SKM-1 (cell line): ENCODE measurements at regions not wholly inside any gene's neighbourhood (a gene's known extent, or its start where the extent isn't known, plus 50 kb on each side); places are given as distances from the start of the nearest gene placed in this dataset.
"Not testable (repeated sequence)": the region's sequence is repeated elsewhere in the genome, so short reads cannot be mapped to it uniquely, and the experiment has no call there.

Experiments
- DNase-seq: peaks from one replicate; lab custom pipeline; 2025; ENCODE audit not compliant: unreplicated experiment; lab: John Stamatoyannopoulos, UW

DNA sequence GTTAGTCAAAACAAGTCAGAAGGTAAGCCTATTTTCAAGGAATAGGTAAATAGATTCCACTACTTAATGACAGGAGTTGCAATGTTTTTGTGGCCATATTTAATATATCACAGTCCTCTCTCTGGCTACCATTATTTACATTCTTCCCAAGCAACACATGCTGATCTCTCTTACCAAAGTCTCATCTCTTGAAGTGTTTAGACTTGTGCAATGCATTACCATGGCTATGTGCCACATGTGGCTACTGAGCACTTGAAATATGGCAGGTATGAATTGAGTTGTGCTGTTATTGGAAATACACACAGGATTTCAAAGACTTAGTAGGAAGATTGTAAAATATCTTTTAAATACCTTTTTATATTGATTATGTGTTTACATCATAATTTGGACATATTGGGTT, 262.4 kb upstream of the PDE3A start:
- no peak for DNase-seq

GRCh38 chr12:20109676-20110075, 258.7 kb upstream of the PDE3A start:
- DNase-seq = no peak

- DNase-seq = not testable (repeated sequence)
These were observed 253.0 kb upstream of the PDE3A start for GRCh38 chr12:20115371-20115770.

- no peak for DNase-seq
These were observed 248.5 kb upstream of the PDE3A start for GRCh38 chr12:20119596-20120402.

- no peak for DNase-seq
These were observed 248.0 kb upstream of the PDE3A start for GRCh38 chr12:20120403-20120725.

DNA sequence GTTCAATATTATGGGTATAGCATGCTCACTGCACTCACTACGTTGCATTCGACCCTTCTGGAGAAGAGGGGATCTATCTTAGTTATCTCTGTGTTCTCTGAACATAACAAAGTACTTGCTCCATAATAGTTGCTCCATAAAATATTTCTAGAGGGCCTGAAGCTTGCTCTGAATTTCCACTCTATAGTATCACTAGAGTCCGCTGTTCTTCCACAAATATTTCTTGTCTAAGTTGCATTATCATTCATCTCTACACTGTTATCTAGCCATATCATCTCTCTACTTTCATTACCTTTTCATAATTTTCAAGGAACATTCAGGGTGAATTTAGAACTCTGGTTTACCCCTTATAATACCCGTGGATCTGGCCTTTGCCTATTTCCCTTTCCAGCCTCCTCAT, 246.1 kb upstream of the PDE3A start:
- no peak for DNase-seq

- no peak for DNase-seq
These were observed 244.9 kb upstream of the PDE3A start for GRCh38 chr12:20123465-20123864.

- DNase-seq = no peak
These were observed 243.0 kb upstream of the PDE3A start for GRCh38 chr12:20125276-20125798.

DNA sequence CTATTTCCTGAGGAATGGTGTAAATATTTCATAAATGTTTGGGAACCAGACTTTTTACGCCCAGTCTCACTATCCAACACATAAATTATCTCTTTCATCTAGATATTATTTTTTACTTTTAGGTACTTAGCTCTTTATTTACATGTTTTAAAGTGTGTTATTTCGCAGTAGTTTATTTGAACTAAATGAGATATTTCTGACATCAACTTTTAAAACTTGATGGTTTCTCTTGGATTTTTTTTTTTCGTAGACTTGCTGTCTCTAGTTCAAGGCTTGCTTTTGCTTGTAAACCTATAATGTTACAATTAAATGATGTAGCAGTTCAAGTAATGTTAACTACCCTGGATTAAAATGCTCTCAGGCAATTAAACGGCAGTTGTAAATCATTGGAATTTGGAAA, 241.7 kb upstream of the PDE3A start:
- DNase-seq = no peak

- no peak for DNase-seq
These were observed 240.9 kb upstream of the PDE3A start for GRCh38 chr12:20127413-20127812.

- DNase-seq = no peak
These were observed 239.4 kb upstream of the PDE3A start for GRCh38 chr12:20128928-20129327.

- DNase-seq = no peak
These were observed 235.5 kb upstream of the PDE3A start for GRCh38 chr12:20132818-20133217.

GRCh38 chr12:20134652-20135051, 233.7 kb upstream of the PDE3A start:
- no peak for DNase-seq

GRCh38 chr12:20140751-20141150, 227.6 kb upstream of the PDE3A start:
- no peak for DNase-seq

DNA sequence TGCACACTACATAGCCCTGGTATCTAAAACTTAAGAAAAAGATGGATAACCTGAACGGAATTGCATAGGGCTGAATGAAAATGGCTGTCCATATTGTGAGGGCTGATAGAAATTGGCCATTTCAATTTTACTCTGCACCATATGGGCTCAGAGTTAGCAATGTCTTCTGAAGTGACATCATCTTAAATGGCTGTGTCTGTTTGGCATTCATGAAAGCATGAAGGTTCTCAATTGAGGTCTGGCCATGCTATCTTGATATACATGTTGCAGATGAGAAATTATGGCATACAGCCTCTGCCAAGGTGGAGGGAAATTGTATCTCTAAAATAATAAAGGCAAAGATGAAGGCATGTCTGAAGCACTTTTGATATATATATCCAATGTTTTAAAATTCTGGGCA, 226.0 kb upstream of the PDE3A start:
- no peak for DNase-seq

DNA sequence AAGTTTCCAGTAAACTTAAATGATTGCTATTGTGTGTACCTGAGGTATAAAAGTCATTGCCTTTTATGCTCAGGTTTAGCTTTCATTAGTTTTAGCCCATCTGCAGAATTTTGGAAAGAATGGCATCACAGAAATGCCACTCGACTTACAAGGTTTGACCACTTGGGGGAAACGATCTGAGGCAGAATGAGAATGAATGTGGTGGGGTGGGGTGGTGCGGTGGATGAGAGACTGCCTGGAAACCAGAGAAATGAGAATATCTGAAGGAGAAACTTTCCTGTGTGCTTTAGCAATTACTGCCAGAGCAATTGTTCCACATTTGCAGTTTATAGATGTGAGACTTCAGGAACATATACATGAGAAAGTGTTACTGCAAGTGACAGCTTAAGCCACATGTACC, 225.4 kb upstream of the PDE3A start:
- DNase-seq = no peak

GRCh38 chr12:20144341-20144740, 224.0 kb upstream of the PDE3A start:
- DNase-seq = no peak

GRCh38 chr12:20148241-20148640, 220.1 kb upstream of the PDE3A start:
- DNase-seq = no peak

DNA sequence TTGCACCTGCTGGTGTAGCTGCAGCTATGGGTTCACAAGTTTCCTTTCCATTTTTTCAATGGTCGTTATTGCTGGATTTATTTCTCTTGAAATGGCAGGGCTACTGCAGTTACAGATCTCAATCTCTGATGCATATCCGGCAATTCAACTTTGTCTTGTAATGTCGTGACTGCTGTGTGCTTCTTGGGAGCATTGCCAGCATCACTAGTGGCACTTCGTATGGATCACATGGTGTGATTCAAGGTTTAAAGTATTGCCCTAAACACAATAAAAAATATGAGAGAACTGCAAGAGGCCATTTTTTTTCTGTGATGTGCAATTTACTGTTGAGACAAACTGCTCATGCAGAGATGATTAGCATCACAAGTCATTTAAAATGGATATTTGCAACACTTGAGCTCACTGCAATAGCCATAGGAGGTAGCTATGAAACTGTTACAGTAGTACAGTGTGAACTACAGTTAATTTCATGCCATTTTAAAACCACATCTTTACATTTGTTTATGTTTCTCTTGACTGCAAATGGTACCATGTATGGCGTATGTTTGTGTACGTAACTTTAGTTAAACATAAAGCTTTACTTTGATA, 217.4 kb upstream of the PDE3A start:
- DNase-seq = no peak

DNA sequence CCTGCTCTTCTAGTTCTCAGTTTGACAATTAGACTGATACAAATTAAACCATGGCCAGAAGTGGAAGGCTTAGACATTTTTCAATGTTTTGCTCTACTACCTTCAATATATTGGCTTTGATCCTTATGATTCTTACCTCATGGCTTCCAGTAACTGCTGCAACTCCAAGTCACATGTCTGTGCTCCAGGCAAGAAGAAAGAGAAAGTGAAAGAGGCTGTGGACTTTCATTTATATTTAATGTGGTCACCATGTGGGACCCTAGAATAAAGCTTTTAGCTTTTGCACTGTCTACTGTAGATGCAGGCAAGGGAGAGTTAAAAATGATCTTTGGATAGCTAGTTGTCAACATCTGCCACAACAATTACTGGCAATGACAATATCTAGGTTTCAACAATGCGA, 214.3 kb upstream of the PDE3A start:
- DNase-seq = no peak

- DNase-seq = no peak
These were observed 213.0 kb upstream of the PDE3A start for GRCh38 chr12:20155374-20155773.

GRCh38 chr12:20160899-20161298, 207.4 kb upstream of the PDE3A start:
- not testable (repeated sequence) for DNase-seq
